Ishikawa (cell line): ENCODE measurements at regions not wholly inside any gene's neighbourhood (a gene's known extent, or its start where the extent isn't known, plus 50 kb on each side); places are given as distances from the start of the nearest gene placed in this dataset.

Experiments used
- EGR1 ChIP-seq: IDR thresholded peaks from 2 replicates; pipeline ENCODE4 v1.6.1; 2012
- EP300 ChIP-seq: IDR thresholded peaks from 2 replicates; pipeline ENCODE4 v1.6.1; 2012; ENCODE audit warnings: borderline replicate concordance
- TAF1 ChIP-seq: IDR thresholded peaks from 2 replicates; pipeline ENCODE4 v1.6.1; 2012; ENCODE audit warnings: low read depth, mild to moderate bottlenecking
- ZBTB7A ChIP-seq: IDR thresholded peaks from 2 replicates; pipeline ENCODE4 v1.6.1; 2012; ENCODE audit warnings: low read depth

- no peak for TF ChIP-seq EP300
- TF ChIP-seq EGR1 = no peak
- no peak for TF ChIP-seq TAF1
- TF ChIP-seq ZBTB7A = no peak
Measured at GRCh38 chr2:167890739-167891138, 356.7 kb downstream of the STK39 start.
